Brain microvascular endothelial cell (primary cell): ENCODE measurements at regions not wholly inside any gene's neighbourhood (a gene's known extent, or its start where the extent isn't known, plus 50 kb on each side); places are given as distances from the start of the nearest gene placed in this dataset.

Experiments
- DNase-seq: peaks from one replicate; pipeline ENCODE4 v3.0.0-alpha.2; 2020
- H3K27ac ChIP-seq: fragments of 250-450 bp; sonication (Bioruptor Pico); 2 replicates; pipeline ENCODE4 v1.5.1; 2020; ENCODE audit warnings: mild to moderate bottlenecking, moderate library complexity
- H3K27me3 ChIP-seq: fragments of 250-450 bp; sonication (Bioruptor Pico); replicated peaks from 2 replicates; pipeline ENCODE4 v1.5.1; 2020; ENCODE audit warnings: mild to moderate bottlenecking
- H3K36me3 ChIP-seq: fragments of 250-450 bp; sonication (Bioruptor Pico); replicated peaks from 2 replicates; pipeline ENCODE4 v1.5.1; 2020; ENCODE audit warnings: mild to moderate bottlenecking
- H3K4me3 ChIP-seq: 2 replicates; pipeline ENCODE4 v1.5.1; 2011; ENCODE audit warnings: low read depth, mild to moderate bottlenecking, control low read depth, low read length, moderate library complexity
- in situ Hi-C: cut with HindIII; loops from 2 replicates; pipeline ENCODE4 v1.10.0; 2017; ENCODE audit warnings: low sequenced_read_pairs, low pct_ligation_motif_present
- TF ChIP-seq, protein P1 (sequence below): IDR thresholded peaks from 2 replicates; pipeline ENCODE4 v1.5.1; 2011; ENCODE audit warnings: low read depth, mild to moderate bottlenecking, moderate library complexity, low read length, control low read depth, inconsistent platforms; ENCODE audit errors: missing control alignments

DNA sequence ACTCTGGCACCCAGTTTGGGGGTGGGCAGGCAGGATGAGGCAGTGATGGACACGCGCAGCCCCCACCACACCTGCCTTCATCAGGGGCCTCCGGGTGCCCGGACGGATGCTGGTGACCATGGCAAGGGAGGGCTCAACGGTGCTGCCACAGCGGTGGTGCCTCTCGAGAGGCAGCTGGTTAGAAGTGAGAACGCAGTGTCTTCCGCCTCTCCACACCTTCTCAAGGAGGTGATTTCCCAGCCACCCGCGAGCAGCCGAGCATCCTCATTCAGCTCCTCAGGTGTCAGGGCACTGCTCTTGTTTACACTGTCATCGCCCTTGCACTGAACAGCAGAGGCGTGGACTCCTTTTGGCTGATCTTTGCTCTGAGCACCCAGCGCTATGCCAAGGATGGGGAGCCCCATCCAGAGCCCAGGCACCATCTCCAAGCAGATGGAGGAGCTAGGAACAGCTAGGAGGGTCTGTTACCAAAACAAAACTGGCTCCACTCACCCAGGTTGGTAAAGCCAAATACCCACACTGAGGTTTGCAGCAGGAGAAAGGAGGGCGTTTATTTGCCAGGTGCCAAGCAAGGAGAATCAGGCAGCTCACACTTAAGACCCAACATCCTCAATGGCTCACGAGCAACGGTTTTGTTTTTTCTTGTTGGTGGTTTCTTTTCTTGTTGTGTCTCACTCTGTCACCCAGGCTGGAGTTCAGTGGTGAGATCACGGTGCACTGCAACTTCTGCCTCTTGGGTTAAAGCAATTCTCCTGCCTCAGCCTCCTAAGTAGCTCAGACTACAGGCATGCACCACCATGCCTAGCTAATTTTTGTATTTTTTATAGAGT, 174.3 kb upstream of the TNRC6C start:
- Histone ChIP-seq H3K27ac (no peak overlapping the region), H3K36me3 (no peaks in the 10 kb centered on the region), H3K4me3 (no peak overlapping the region), H3K27me3 (peaks cover 27% of the 10 kb centered on the region)
- in situ Hi-C loops = no loop called here
- no peak for DNase-seq
- TF ChIP-seq, protein P1, sequence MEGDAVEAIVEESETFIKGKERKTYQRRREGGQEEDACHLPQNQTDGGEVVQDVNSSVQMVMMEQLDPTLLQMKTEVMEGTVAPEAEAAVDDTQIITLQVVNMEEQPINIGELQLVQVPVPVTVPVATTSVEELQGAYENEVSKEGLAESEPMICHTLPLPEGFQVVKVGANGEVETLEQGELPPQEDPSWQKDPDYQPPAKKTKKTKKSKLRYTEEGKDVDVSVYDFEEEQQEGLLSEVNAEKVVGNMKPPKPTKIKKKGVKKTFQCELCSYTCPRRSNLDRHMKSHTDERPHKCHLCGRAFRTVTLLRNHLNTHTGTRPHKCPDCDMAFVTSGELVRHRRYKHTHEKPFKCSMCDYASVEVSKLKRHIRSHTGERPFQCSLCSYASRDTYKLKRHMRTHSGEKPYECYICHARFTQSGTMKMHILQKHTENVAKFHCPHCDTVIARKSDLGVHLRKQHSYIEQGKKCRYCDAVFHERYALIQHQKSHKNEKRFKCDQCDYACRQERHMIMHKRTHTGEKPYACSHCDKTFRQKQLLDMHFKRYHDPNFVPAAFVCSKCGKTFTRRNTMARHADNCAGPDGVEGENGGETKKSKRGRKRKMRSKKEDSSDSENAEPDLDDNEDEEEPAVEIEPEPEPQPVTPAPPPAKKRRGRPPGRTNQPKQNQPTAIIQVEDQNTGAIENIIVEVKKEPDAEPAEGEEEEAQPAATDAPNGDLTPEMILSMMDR = no peak

DNA sequence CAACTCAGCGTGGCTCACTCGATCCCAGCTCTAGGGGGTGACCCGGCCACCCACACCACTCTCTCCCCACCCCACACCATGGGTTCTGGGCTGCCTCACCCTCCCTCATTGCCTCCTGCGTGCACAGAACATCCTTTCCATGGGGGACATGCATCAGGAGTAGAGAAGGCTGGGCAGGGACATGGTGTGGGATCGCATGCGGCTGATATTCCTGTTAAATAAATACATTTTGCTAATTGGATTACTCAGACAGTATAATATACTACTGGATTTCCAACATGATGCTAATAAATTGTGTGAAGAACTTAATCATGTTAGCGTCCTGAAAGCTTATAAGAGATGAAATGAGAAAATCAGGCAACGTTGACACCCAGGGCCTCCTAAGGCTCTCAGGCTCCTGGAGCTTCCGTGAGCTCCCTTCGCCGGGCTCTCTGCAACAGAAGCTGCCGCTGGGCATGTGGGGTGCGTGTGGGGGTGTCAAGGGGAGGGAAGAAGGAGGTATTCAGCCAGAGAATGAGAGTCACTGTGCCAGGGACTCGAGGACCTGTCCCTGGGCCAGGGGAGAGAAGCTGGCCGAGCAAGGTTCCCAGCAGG, 173.1 kb upstream of the TNRC6C start:
- Histone ChIP-seq H3K36me3 (no peaks in the 10 kb centered on the region), H3K27me3 (peaks cover 16% of the 10 kb centered on the region), H3K4me3 (no peak overlapping the region), H3K27ac (no peak overlapping the region)
- in situ Hi-C loops = no loop called here
- TF ChIP-seq, protein P1 = no peak
- DNase-seq = no peak

DNA sequence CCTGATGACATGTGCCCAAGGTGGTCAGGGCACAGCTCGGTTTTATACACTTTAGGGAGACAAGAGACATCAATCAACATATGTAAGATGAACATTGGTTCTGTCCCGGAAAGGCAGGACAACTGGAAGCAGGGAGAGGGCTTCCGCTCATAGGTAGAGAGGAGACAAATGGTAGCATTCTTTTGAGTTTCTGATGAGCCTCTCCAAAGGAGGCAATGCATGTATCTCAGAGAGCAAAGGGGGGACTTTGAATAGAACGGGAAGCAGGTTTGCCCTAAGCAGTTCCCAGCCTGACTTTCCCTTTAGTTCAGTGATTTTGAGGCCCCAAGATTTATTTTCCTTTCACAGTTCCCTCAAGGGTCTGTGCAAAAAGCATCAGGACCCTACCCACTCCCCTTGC, 172.4 kb upstream of the TNRC6C start:
- H3K27ac ChIP-seq = no peak overlapping the region
- TF ChIP-seq, protein P1 = no peak
- H3K27me3 ChIP-seq = peaks cover 16% of the 10 kb centered on the region
- DNase-seq = no peak
- in situ Hi-C loops = no loop called here
- H3K36me3 ChIP-seq = no peaks in the 10 kb centered on the region
- H3K4me3 ChIP-seq = no peak overlapping the region

DNA sequence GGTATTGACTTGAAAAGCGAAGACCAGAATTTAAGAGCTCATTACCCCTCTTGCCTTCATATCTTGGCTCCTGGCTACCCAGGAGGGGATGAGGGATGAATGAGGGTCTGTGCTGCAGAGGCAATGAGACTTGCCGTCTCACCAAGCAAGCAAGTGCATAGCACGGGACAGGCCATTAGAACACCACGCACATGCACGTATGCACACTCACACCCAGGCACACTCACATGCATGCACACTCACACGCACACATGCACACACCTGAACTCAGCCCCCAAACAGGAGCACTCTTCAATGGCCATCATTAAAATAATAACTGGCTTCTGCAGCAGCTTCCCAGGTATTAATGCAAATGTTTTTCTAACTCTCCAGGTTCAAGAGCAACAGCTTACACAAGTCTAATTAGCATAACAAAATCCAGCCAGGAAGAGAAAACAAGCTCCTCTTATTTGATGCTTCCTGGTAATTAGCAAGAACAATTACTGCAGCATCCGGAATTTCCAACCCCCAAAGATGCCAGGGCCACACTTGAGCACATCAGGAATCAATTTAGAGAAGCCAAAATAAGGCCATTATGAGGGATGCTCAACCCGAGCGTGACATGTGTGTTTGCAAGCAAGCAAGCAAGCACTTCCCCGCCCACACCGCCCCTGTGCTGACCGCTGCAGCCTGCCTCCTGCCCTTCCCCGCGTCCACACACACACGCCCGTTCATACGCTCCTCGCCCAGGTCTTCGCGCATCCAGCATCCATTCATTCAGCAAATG, 171.6 kb upstream of the TNRC6C start:
- H3K36me3 ChIP-seq = no peaks in the 10 kb centered on the region
- peaks cover 18% of the 10 kb centered on the region for H3K27me3 ChIP-seq
- DNase-seq = no peak
- H3K27ac ChIP-seq = no peak overlapping the region
- no peak overlapping the region for H3K4me3 ChIP-seq
- in situ Hi-C loops = no loop called here
- TF ChIP-seq, protein P1 = no peak

DNA sequence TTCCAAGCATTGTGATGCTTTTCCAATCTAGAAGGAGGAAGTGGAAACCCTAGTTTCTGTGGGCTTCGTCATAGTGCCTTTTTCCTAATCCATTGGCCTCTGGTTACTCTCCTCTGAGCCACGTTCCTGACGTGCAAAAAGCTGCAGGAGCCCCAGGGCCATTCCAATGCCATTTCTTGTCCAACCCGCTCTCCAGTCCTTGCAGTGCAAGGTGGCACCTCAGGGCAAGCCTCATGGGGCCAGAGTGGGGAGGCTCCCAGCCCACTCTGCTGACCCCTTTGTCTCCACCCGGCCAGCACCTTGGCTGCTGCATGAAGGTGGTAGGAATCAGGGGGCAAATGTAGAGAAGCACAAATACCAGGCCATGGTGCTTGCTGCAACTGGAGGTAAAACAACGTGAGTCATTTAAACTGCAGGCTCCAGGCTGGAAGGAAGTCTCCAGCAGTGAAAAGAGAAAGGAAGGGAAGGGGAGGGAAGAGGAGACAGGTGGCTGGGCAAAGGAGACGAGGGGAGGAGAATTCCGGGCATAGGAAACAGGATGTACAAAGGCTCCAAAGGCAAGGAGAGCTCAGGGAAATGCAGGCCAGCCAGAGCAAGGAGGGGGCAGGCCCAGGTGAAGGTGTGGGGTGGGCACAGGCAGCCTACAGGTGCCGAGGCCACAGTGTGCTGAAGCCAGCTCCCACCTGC, 168.2 kb upstream of the TNRC6C start:
- Histone ChIP-seq H3K4me3 (no peak overlapping the region), H3K36me3 (no peaks in the 10 kb centered on the region), H3K27ac (no peak overlapping the region), H3K27me3 (peaks cover 18% of the 10 kb centered on the region)
- no peak for DNase-seq
- in situ Hi-C loops = no loop called here
- TF ChIP-seq, protein P1 = no peak
